ENCODE measurements at regions not wholly inside any gene's neighbourhood (a gene's known extent, or its start where the extent isn't known, plus 50 kb on each side); places are given as distances from the start of the nearest gene placed in this dataset.

GRCh38 chr2:15829091-15829801 lies 111.1 kb upstream of the MYCN start:
- ATAC-seq (replicated peaks in 6 of 8), result no peak
- WGBS, 10 experiments, result 0 to 100% (median 81%) methylated on average over 1 to 4 of the region's 7 CpGs
- in situ Hi-C loops (cut with MboI; ENCODE audit: low pct_unique_long_range_greater_than_20kb in 2 of 9, low sequenced_read_pairs in 9 of 9, unreplicated experiment in 9 of 9), result no loop called here
- Histone ChIP-seq H3K4me1 (replicated peaks in 1 of 2) (peaks cover 8 to 12% of the 10 kb centered on the region in 2 donors), H3K27ac (no peak overlapping the region), H3K4me3 (no peak overlapping the region)

DNA sequence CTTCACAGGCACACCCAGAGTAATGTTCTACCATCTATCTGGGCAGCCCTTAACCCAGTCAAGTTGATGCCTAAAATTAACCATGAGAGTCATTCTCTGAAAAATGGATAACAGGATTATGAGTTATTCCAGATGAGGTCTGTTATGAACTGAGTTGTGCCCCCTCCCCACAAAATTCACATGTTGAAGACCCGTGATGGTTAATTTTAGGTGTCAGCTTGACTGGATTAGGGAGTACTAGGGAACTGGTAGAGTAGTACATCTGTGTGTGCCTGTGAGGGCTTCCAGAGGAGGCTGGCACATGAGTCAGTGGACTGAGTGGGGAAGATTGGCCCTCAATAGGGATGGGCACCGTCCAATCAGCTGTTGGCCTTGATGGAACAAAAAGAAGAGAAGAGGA lies 110.4 kb upstream of the MYCN start:
- in situ Hi-C loops (cut with MboI; ENCODE audit: low pct_unique_long_range_greater_than_20kb in 2 of 9, low sequenced_read_pairs in 9 of 9, unreplicated experiment in 9 of 9), result no loop called here
- Histone ChIP-seq H3K4me1 (replicated peaks in 1 of 2) (peaks cover 8 to 12% of the 10 kb centered on the region in 2 donors), H3K4me3 (no peak overlapping the region), H3K27ac (no peak overlapping the region)
- no peak for ATAC-seq (replicated peaks in 6 of 8)
- 0 to 100% (median 73%) methylated on average over 1 to 2 of the region's 2 CpGs; no CpG with 5 or more reads in 2 of the 10 experiments for WGBS, 10 experiments

GRCh38 chr2:15830937-15831549 lies 109.3 kb upstream of the MYCN start:
- Histone ChIP-seq H3K27ac (no peak overlapping the region), H3K4me3 (no peak overlapping the region), H3K4me1 (replicated peaks in 1 of 2) (peaks cover 5 to 8% of the 10 kb centered on the region in 2 donors)
- in situ Hi-C loops (cut with MboI; ENCODE audit: low pct_unique_long_range_greater_than_20kb in 2 of 9, low sequenced_read_pairs in 9 of 9, unreplicated experiment in 9 of 9), result no loop called here
- 91 to 100% (median 100%) methylated on average over 1 of the region's 1 CpG; no CpG with 5 or more reads in 7 of the 10 experiments for WGBS, 10 experiments
- no peak for ATAC-seq (replicated peaks in 6 of 8)

- WGBS, 10 experiments, result 0 to 86% (median 70%) methylated on average over 3 to 8 of the region's 8 CpGs; no CpG with 5 or more reads in 1 of the 10 experiments
- H3K27ac ChIP-seq, result no peak overlapping the region
- peak in 4 of 8 experiments; percentile 13 to 65 (median 24) for ATAC-seq (replicated peaks in 6 of 8)
- no peak overlapping the region for H3K4me3 ChIP-seq
- in situ Hi-C loops (cut with MboI; ENCODE audit: low pct_unique_long_range_greater_than_20kb in 2 of 9, low sequenced_read_pairs in 9 of 9, unreplicated experiment in 9 of 9), result no loop called here
- peaks cover 0 to 8% of the 10 kb centered on the region in 2 donors for H3K4me1 ChIP-seq (replicated peaks in 1 of 2)
Measured at GRCh38 chr2:15832030-15832709, 108.2 kb upstream of the MYCN start.

DNA sequence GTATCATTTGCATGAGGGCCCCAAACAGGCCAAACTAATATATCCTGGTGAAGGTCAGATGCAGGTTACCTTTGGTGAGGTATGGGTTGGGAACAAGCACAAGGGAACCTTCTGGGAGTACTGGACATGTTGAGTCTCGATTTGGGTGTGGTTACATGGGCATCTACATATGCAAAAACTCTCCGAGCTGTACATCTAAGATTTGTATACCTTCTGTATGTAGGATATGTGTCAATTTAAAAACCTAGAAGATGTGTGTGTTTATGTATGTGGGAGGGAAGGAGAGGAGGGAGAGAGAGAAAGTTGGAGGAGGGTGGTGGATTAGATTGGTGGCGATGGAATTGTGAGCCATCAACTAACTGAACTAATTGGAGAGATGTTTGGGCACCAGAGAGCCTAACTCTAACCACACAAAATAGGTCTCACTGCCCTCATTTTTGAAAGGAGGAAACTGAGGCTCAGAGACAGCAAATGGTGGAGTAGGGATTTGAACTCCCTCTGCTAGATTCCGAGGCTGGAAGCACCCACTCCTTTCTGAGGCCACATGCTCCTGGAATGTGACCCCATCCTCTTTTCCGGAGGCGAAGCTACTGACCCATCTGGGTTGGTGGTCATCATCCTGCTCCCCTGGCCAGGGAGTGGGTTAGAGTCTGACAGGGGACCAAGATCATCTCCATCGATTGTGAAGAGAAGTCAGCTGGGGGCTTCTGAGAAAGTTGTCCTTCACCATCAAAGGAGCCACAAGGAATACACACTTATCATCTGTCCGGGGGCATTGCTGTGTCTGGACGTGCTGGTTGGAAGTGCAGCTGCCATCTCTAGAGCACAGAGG lies 107.3 kb upstream of the MYCN start:
- ATAC-seq (replicated peaks in 6 of 8), result peak in 1 of 8 experiments; percentile 44
- 11 to 98% (median 59%) methylated on average over 3 to 8 of the region's 9 CpGs; no CpG with 5 or more reads in 4 of the 10 experiments for WGBS, 10 experiments
- Histone ChIP-seq H3K4me1 (replicated peaks in 1 of 2) (peaks cover 0 to 8% of the 10 kb centered on the region in 2 donors), H3K4me3 (no peak overlapping the region), H3K27ac (no peak overlapping the region)
- in situ Hi-C loops (cut with MboI; ENCODE audit: low pct_unique_long_range_greater_than_20kb in 2 of 9, low sequenced_read_pairs in 9 of 9, unreplicated experiment in 9 of 9), result no loop called here

DNA sequence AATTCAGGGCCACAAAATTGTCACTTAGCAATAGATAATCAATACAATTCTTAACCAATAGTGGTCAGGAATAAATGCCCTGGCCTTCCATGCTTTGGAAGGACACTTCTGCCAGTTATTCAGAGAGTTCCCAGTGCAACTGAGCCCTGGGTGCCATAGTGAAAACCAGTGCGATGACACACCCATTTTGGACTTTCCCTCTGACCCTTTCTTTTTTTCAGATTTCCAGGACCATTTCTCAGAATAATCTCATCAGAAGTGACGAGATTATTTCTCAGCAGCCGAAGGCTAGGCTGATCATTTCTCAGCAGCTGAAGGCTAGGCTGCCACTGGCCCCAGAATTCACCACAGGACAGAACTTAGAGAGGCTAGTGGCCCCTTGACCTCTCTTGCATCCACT lies 106.6 kb upstream of the MYCN start:
- no peak for ATAC-seq (replicated peaks in 6 of 8)
- H3K27ac ChIP-seq, result no peak overlapping the region
- 0 to 100% (median 81%) methylated on average over 1 to 3 of the region's 3 CpGs; no CpG with 5 or more reads in 2 of the 10 experiments for WGBS, 10 experiments
- in situ Hi-C loops (cut with MboI; ENCODE audit: low pct_unique_long_range_greater_than_20kb in 2 of 9, low sequenced_read_pairs in 9 of 9, unreplicated experiment in 9 of 9), result no loop called here
- H3K4me3 ChIP-seq, result no peak overlapping the region
- H3K4me1 ChIP-seq (replicated peaks in 1 of 2), result peaks cover 0 to 8% of the 10 kb centered on the region in 2 donors

DNA sequence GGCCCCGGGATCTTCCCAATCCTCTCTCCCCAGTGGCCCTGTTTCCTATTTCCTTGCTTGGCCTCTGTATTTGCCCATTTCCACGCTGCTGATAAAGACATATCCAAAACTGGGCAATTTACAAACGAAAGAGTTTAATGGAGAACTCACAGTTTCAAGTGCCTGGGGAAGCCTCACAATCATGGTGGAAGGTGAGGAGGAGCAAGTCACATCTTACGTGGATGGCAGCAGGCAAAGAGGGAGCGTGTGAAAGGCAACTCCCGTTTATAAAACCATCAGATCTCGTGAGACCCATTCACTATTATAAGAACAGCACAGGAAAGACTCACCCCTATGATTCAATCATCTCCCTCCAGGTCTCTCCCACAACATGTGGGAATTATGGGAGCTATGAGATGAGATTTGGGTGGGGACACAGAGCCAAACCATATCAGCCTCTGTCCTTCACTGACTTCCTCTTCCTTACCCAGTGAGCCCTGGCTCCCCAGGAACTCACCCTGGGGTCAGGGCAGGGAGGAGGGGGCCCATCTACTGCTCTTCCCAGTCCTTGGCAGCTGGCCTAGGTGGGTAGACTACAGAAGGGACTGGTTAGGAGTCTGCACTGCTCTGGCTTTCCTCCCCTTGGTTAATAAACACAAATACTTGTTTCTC lies 105.8 kb upstream of the MYCN start:
- H3K4me1 ChIP-seq (replicated peaks in 1 of 2), result peaks cover 0 to 8% of the 10 kb centered on the region in 2 donors
- 0 to 100% (median 20%) methylated on average over 1 to 5 of the region's 7 CpGs; no CpG with 5 or more reads in 3 of the 10 experiments for WGBS, 10 experiments
- H3K4me3 ChIP-seq, result no peak overlapping the region
- in situ Hi-C loops (cut with MboI; ENCODE audit: low pct_unique_long_range_greater_than_20kb in 2 of 9, low sequenced_read_pairs in 9 of 9, unreplicated experiment in 9 of 9), result no loop called here
- no peak for ATAC-seq (replicated peaks in 6 of 8)
- no peak overlapping the region for H3K27ac ChIP-seq

DNA sequence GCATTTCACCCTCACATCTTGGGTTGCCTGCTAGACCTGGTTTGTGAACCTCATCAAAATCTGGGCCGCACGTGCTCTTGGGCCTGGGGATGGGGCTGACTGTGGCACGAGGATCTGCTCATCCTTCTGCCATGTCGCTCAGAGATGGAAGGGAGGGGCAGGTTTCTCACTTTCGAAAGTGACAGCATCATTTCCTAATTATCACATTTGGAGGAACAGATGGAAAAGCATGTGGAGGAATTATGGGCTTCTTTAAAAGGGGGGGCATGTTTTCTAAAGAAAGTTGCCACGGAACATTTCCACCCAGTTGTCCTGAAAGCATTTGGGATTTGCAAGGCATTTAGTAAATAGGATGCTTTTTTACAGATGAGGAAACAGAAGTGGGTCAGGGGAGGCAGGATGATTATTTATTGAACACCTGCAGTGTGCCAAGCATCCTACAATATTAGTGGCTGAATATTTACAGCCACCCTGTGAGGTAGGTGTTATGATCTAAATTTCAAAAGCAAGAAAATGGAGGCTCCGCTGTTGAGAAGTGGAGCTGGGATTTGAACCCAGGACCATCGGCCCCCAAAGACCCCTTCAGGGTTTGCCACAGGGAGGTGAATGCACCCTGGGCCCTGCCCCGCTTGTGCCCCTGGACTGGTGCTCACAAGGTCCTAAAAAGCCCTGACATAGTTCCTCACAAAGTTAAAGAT lies 104.2 kb upstream of the MYCN start:
- no peak overlapping the region for H3K27ac ChIP-seq
- in situ Hi-C loops (cut with MboI; ENCODE audit: low pct_unique_long_range_greater_than_20kb in 2 of 9, low sequenced_read_pairs in 9 of 9, unreplicated experiment in 9 of 9), result no loop called here
- H3K4me1 ChIP-seq (replicated peaks in 1 of 2), result peaks cover 0 to 8% of the 10 kb centered on the region in 2 donors
- ATAC-seq (replicated peaks in 6 of 8), result no peak
- H3K4me3 ChIP-seq, result no peak overlapping the region
- WGBS, 10 experiments, result 4 to 100% (median 91%) methylated on average over 1 to 8 of the region's 9 CpGs

- WGBS, 10 experiments, result 42 to 100% (median 86%) methylated on average over 3 to 12 of the region's 13 CpGs; no CpG with 5 or more reads in 1 of the 10 experiments
- ATAC-seq (replicated peaks in 6 of 8), result no peak
- no peak overlapping the region for H3K4me3 ChIP-seq
- H3K27ac ChIP-seq, result no peak overlapping the region
- in situ Hi-C loops (cut with MboI; ENCODE audit: low pct_unique_long_range_greater_than_20kb in 2 of 9, low sequenced_read_pairs in 9 of 9, unreplicated experiment in 9 of 9), result no loop called here
- H3K4me1 ChIP-seq (replicated peaks in 1 of 2), result peaks cover 3 to 9% of the 10 kb centered on the region in 2 donors
Measured at GRCh38 chr2:15836689-15837610, 103.4 kb upstream of the MYCN start.

GRCh38 chr2:15838481-15839090 lies 101.8 kb upstream of the MYCN start:
- Histone ChIP-seq H3K4me3 (no peak overlapping the region), H3K27ac (no peak overlapping the region), H3K4me1 (replicated peaks in 1 of 2) (peaks cover 12 to 15% of the 10 kb centered on the region in 2 donors)
- in situ Hi-C loops (cut with MboI; ENCODE audit: low pct_unique_long_range_greater_than_20kb in 2 of 9, low sequenced_read_pairs in 9 of 9, unreplicated experiment in 9 of 9), result no loop called here
- ATAC-seq (replicated peaks in 6 of 8), result no peak
- WGBS, 10 experiments, result 6 to 96% (median 87%) methylated on average over 3 to 13 of the region's 13 CpGs; no CpG with 5 or more reads in 1 of the 10 experiments

All from motor neuron (in vitro differentiated cells).